ENCODE measurements at regions not wholly inside any gene's neighbourhood (a gene's known extent, or its start where the extent isn't known, plus 50 kb on each side); places are given as distances from the start of the nearest gene placed in this dataset.

DNA sequence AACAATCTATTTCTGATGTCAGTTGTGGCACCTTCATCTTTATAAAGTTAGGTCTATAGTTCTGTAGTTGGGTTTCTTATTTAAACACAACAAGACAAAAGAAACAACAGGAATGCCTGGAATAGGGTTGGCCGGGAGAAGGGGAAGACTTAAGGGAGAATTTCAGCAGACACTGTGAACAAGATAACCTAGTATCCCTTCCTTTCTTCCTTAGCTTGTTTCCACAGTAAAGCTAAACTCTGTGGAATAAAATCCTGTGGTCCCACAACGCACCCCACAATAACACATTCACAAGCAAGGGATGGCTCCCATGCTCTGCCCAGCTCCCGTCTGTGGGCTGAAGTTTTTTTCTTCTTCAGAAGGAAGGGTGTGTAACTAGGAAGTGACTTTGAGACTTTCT, 124.9 kb upstream of the SMARCA2 start:
- TF ChIP-seq, protein P1, sequence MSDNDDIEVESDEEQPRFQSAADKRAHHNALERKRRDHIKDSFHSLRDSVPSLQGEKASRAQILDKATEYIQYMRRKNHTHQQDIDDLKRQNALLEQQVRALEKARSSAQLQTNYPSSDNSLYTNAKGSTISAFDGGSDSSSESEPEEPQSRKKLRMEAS (IDR thresholded peaks at IDR 0.05) = no peak
- TF ChIP-seq RAD21 (IDR thresholded peaks at IDR 0.05; ENCODE audit: low read depth) (no peak), EGR1 (IDR thresholded peaks at IDR 0.05) (no peak), EP300 (IDR thresholded peaks at IDR 0.05; ENCODE audit: borderline replicate concordance) (no peak), TEAD4 (IDR thresholded peaks at IDR 0.05) (no peak), CREB1 (IDR thresholded peaks at IDR 0.05; ENCODE audit: low read depth) (no peak)
- TF ChIP-seq, protein P2, sequence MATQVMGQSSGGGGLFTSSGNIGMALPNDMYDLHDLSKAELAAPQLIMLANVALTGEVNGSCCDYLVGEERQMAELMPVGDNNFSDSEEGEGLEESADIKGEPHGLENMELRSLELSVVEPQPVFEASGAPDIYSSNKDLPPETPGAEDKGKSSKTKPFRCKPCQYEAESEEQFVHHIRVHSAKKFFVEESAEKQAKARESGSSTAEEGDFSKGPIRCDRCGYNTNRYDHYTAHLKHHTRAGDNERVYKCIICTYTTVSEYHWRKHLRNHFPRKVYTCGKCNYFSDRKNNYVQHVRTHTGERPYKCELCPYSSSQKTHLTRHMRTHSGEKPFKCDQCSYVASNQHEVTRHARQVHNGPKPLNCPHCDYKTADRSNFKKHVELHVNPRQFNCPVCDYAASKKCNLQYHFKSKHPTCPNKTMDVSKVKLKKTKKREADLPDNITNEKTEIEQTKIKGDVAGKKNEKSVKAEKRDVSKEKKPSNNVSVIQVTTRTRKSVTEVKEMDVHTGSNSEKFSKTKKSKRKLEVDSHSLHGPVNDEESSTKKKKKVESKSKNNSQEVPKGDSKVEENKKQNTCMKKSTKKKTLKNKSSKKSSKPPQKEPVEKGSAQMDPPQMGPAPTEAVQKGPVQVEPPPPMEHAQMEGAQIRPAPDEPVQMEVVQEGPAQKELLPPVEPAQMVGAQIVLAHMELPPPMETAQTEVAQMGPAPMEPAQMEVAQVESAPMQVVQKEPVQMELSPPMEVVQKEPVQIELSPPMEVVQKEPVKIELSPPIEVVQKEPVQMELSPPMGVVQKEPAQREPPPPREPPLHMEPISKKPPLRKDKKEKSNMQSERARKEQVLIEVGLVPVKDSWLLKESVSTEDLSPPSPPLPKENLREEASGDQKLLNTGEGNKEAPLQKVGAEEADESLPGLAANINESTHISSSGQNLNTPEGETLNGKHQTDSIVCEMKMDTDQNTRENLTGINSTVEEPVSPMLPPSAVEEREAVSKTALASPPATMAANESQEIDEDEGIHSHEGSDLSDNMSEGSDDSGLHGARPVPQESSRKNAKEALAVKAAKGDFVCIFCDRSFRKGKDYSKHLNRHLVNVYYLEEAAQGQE (IDR thresholded peaks at IDR 0.05; ENCODE audit: low read depth) = no peak
